ENCODE measurements at regions not wholly inside any gene's neighbourhood (a gene's known extent, or its start where the extent isn't known, plus 50 kb on each side); places are given as distances from the start of the nearest gene placed in this dataset.

DNA sequence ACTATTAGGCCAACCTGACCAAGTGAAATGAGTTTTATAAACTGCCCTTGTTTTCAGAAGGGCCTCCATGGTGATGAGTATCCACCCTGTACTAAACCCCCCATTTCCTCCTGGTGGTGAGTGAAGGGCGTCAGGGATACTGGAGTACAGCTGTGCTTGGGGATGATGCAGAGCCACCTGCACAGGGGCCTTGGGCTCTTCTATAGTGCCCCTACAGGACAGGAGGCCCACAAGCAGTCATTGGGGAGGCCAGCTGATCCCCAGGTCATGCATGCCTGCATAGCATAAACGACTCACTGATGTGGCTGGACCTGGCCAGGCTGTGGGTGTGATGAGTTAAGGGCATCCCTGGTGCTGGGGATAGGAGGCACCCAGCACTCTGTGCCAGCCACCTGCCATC is 114.1 kb upstream of the CELF2 start:
- TF ChIP-seq, protein P1, sequence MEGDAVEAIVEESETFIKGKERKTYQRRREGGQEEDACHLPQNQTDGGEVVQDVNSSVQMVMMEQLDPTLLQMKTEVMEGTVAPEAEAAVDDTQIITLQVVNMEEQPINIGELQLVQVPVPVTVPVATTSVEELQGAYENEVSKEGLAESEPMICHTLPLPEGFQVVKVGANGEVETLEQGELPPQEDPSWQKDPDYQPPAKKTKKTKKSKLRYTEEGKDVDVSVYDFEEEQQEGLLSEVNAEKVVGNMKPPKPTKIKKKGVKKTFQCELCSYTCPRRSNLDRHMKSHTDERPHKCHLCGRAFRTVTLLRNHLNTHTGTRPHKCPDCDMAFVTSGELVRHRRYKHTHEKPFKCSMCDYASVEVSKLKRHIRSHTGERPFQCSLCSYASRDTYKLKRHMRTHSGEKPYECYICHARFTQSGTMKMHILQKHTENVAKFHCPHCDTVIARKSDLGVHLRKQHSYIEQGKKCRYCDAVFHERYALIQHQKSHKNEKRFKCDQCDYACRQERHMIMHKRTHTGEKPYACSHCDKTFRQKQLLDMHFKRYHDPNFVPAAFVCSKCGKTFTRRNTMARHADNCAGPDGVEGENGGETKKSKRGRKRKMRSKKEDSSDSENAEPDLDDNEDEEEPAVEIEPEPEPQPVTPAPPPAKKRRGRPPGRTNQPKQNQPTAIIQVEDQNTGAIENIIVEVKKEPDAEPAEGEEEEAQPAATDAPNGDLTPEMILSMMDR (conservative IDR thresholded peaks at IDR 0.05; ENCODE audit: low read depth, low read length) = no peak
- DNase-seq (ENCODE audit: low read depth) = no peak
- no peak overlapping the region for H3K4me3 ChIP-seq (ENCODE audit: low read depth, low read length)

DNA sequence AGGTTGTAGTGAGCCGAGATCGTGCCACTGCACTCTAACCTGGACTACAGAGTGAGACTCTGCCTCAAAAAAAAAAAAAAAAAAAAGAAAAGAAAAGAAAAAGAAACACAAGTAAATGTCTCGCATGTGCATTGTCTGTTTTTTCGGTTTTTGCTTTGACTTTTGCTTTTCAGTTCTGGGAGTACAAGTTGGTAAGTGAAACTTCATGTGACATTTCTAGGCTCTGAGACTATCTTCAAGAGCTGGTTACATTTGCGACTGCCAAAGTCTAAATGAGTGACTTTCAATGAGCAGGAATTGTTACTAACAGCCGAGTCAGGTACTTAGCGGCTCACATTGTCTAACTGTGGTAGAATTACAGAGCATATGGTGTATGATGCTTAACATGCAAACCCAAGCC is 107.0 kb upstream of the CELF2 start:
- no peak for DNase-seq (ENCODE audit: low read depth)
- no peak overlapping the region for H3K4me3 ChIP-seq (ENCODE audit: low read depth, low read length)
- TF ChIP-seq, protein P1 (conservative IDR thresholded peaks at IDR 0.05; ENCODE audit: low read depth, low read length) = no peak

DNA sequence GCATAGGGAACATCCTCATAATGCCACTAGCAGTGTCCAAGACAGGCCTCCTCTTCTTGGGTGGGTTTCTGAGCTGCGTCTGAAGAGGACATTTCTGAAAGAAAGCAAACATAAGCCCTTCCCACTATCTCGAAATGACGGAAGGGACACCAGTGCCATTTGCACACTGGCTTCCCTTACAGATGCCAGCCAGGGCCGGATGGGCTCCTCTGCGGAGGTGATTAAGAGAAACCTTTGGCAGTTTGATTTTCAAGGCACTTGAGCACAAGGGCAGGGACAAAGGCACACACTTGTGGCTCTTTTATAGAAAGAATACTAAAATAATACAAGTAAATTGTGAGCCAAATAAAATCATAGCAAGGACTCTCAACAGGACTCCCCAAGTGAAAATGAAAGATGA is 106.6 kb upstream of the CELF2 start:
- no peak for DNase-seq (ENCODE audit: low read depth)
- no peak overlapping the region for H3K4me3 ChIP-seq (ENCODE audit: low read depth, low read length)
- TF ChIP-seq, protein P1 (conservative IDR thresholded peaks at IDR 0.05; ENCODE audit: low read depth, low read length) = no peak

GRCh38 chr10:10911471-10911921 is 106.2 kb upstream of the CELF2 start:
- TF ChIP-seq, protein P1 (conservative IDR thresholded peaks at IDR 0.05; ENCODE audit: low read depth, low read length) = no peak
- peak overlapping the region; percentile 48 for H3K4me3 ChIP-seq (ENCODE audit: low read depth, low read length)
- peak; percentile 92 for DNase-seq (ENCODE audit: low read depth)

DNA sequence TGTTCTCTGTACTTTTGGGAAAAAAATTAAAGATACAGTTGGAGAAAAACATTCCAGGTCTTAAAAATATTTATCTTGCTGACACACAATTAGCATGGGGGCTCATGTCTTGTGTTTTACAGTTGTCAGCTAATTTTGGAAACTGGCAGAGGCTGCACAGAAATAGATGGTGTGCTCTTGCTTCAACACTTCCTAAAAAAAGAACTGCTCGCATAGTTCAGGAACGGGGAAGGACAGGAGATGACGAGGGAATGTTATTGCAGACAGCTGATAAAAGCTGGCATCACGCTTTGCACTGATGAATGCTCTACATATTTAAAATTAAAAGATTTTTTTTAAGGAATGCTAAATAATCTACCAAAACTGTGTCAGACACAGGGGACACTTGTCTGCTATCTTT is 103.5 kb upstream of the CELF2 start:
- TF ChIP-seq, protein P1 (conservative IDR thresholded peaks at IDR 0.05; ENCODE audit: low read depth, low read length) = no peak
- no peak overlapping the region for H3K4me3 ChIP-seq (ENCODE audit: low read depth, low read length)
- DNase-seq (ENCODE audit: low read depth) = peak; percentile 44

DNA sequence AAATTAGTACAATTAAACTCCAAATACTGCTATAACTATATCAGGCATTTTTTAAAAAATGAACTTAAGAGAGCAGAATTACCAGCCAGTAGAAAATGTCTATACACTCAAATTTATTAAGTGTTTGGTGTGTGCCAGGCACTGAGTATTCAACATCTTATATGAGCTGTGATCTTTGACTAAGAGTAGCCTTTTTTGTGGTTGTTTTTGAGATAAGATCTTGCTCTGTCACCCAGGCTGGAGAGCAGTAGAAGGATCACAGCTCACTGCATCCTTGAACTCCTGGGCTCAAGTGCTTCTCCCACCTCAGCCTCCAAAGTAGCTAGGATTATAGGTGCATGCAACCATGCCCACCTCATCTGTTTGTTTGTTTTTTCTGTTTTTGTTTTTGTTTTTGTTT is 102.5 kb upstream of the CELF2 start:
- TF ChIP-seq, protein P1 (conservative IDR thresholded peaks at IDR 0.05; ENCODE audit: low read depth, low read length) = no peak
- DNase-seq (ENCODE audit: low read depth) = no peak
- no peak overlapping the region for H3K4me3 ChIP-seq (ENCODE audit: low read depth, low read length)

DNA sequence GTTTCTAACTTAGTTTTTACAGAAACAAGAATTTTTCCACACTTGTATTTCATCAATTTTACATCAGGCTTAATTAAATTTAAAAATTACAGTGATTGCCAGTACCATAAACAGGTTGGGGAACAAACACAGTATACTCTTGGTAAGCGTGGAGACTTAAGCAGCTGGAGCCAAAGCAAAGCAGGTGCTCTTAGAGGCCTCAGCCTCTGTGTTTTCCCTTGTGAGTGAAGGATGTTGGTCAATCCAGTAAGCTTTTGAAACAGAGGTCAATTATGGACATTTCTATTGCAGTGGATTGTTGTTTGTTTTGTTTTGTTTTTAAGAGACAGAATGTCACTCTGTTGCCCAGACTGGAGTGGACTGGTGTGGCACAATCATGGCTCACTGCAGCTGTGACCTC is 100.6 kb upstream of the CELF2 start:
- no peak for DNase-seq (ENCODE audit: low read depth)
- H3K4me3 ChIP-seq (ENCODE audit: low read depth, low read length) = no peak overlapping the region
- TF ChIP-seq, protein P1 (conservative IDR thresholded peaks at IDR 0.05; ENCODE audit: low read depth, low read length) = no peak

Measured in choroid plexus epithelial cell (primary cell).